Activated CD4-positive, CD25-positive, alpha-beta regulatory T cell (primary cell): ENCODE measurements at regions not wholly inside any gene's neighbourhood (a gene's known extent, or its start where the extent isn't known, plus 50 kb on each side); places are given as distances from the start of the nearest gene placed in this dataset.

Source experiments
- DNase-seq, 4 experiments: peaks; one replicate each; lab custom pipeline; 2025; lab: John Stamatoyannopoulos, UW

DNA sequence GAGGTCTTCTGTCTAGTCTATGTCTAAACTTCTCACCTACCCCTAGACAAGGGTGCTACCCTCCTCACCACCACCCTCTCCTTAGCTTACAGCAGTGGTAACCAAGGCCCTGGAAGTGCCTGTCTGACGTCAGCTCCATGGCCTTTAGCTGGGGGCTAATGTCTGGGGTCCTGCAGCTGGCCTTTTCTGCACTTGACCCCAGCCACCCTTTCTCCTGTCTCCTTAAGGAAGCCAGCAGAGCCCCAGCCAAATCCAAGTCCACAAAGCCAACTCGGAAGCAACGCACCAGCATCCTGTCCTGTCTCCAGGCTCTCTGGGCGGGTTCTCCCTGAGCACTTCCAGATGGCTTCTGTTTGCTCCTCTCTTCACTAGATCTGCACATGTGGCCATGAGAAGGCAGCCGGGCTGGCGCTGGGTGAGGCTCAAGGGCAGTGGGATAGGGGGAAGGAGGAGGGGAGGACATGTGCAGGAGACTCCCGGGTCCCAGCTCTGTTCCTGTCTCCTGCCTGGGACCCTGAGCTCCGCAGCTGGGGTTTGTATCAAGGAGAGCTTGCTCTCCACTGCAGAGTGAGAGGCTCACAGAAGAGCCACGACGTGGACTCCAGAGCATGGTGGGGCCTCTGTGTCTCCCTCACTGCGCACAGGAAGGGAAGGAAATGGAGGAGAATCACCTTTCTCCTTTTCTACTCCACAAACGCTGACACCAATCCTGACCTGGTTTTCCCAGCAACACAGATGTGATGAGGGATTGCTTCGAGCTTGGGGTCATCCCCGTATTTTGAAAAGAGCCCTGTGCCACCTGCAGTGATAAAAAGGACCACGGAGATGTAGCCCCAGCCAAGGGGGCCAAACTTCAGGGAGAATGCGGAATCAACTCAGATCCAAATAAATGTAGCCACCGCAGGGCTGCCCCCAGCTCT lies 204.2 kb downstream of the USP12 start:
- no peak for DNase-seq

DNA sequence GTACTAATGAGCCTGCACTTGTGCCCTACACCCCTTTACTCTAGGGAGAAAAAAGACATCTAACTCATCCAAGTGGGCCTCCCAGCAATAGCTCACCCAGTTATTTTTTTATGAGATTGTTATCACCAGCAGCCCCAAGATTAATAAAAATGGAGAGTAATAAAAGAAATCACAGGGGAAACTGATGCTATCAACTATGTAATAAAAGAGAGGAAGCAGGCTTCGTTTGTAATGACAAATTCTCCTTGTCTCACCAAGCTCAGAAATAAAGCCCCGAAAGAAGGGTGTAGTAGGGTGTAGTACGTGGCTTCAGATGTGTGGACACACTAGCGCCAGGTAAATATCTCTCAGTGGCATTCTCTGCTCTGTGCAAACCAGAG lies 204.9 kb downstream of the USP12 start:
- DNase-seq = no peak

DNA sequence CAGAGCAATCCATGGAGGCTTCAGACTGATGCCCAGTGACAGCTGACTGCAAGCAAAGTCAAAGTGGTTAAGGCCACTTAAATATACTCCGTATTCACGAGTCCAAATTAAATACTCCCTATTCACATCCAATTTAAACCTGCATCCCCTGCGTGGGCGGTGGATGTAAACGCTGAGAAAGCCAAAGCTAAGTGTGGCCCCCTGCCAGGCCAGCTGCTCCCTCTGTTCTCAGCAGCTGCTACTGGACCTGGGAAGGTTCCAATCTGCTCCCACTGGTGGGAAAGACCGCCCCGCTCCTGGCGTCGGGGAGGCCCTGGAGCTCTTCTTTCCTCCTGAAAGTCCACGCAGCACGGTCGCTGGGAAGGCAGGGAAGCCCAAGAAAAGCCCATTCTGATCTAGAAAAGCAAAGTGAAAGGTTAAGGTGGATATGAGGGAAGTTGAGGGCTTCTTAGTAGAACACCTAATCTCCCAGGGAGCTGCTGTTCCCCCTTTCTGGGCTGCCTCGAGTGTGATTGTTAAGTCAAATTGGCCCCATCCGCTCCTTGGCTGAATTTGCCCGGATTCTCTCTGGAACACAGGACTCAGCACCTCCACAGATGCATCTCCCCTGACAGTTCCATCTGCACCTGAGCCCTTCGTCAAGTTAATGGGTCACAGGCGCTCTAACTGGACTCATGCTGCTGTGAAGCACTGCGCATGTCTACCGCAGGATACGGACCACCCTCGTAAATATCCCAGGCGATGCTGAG lies 205.5 kb downstream of the USP12 start:
- no peak for DNase-seq

DNA sequence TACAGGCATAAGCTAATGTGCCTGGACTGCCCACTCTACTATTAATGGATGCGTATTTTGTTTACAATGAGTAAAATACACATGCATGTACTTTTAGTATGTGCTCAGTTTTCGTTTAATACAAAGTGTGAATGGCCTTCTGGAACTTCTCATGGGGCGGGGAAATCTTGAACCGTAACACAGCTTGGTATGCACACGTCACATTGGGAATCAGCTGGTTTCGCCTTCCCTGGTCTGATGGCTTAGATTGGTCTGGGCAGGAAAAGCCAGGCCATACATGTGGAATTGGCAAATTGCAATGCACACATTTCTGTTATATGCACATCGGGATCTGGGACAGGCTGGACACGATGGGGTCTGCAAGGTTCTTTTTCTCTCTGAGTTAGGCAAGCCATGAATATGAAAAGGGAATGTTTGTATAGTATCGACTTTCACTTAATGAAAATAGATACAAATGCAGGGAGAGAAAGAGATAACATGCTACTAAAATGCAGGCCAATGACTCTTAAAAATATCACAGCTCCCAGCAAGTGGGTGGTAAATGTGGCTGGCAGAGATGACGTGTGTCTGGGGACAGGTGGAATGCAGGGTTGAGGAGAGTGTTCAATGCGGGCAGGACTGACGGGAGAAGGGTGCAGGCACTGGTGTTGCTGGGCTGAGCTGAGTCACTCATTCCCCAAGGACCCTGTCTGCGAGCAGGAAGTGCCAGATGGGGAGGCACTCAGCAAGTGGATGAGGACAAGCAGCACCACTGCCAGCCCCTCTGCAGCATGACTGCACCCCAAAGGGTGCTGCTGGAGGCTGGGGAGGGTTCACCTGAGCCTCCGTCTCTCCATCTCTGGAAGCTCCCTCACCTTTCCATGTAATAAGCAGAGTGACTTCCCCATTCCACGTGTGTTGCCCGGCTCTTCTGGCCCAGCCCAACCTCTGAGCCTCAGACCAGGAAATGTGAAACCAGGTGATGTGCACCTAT lies 204.0 kb upstream of the GPR12 start:
- DNase-seq = no peak

DNA sequence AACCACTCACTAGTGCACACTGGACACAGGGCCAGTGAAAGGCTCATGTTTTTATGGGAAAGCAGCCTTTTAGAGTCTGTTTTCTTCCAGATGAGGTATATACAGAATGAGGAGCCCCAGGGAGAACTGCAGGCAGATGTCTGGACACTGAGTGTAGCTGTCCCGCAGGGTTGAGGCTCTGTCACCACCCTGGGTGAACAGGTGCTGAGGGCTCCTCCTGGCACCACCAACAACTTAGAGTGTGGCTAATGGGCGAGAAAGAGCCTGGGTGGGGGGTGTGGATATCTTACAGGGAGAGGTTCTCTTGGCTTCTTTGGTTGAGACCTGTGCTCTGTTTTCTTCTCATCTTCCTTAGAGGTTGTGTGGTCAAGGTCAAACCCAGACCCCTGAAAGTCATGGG lies 202.1 kb upstream of the GPR12 start:
- no peak for DNase-seq

DNA sequence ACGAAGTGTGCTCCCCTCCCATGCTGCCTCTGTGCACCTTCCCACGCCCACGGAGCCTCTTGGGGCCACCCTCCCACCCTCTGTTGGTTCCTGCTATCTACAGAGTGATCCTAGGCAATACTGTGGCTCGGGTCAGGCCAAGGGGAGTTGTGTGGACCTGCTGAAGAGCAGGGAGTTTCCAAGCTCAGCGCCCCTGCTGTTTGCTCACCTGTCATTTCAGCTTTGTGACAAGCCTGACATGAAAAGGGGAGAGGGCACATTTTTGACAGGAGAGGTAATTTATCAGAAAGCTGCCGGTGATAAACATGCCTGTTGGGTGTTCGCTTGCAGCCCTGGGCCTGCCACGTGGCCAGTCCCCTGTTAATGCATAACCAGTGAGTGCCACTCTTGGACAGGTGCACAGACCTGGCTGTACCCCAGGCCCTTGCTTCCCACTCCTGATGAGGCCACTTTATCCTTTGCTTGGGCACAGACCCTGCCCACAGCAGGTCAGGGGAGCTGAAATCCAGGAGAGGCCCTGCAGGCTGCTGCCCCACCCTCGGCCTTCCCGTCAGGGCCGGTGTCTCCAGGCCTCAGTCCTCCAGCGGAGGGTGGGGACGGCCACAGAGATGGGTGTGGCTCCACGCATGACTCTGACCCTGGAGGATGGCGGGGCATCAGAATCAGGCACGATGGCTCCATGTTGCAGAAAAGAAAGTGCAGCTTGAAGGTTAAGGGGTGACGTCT lies 201.5 kb upstream of the GPR12 start:
- DNase-seq = no peak

DNA sequence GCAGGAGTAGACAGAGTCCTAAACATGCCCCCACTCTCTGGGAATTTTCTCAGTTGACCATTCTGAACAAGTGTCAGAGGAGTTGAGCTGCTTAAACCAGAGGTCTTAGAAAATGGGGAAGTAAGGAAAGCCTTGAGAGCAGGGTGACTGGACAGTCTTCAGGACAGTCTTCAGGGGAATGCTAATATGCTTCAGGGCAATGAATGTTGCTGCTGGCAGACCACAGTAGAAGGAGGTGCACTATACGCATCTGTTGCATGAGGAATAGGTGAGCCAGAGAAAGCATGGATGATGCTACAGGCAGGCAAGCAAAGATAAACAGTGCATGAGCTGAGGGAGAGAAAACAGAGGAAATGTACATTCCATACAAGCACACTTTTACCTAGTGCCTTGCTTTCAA lies 196.6 kb upstream of the GPR12 start:
- DNase-seq = no peak

DNA sequence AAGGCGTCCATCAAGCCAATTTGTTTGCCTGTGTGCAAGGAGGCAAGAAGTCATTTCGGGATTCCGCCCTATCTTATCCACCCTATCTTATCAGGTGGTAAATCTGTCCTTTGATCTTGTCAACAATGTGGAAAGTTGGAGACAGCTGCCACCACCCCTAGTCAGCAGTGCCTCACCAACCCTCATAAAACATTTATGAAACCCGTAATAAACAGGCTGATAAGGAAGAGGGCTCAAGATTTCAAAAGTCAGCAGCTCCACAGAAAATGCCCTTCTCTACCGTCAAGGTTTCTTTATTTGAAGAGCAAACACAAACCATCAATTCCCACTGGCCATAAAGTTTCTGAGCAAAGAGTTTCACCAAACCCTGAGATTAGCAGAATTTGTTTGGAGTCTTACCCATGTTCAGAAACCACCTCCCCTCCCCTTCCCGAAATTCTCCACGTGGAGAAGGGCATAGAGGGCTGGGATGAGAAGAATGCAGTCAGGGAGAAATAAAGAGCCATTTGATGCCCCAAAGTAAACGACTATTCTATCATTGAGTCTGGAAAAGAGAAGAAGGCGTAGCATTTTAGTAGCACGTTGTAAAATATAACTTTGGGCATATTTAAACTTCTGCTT lies 196.0 kb upstream of the GPR12 start:
- DNase-seq = no peak

DNA sequence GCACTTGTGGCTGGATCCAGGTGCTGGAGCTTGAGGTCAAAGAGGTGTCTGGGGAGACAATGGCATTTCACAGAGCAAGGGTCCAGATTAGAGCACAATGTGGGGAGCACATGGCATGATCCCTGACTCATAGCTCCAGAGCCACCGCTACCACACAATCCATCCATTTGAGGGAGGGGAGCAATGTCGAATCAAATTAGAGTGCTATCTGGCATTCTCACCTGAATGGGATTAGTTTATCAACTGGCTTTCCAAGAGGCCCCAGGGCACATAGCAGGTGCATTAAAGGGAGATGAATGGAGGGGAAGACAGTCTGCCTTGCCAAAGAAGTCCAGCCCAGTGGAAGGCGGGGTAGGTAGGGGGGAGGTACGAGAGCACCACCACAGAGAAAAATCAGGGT lies 194.4 kb upstream of the GPR12 start:
- DNase-seq = no peak

DNA sequence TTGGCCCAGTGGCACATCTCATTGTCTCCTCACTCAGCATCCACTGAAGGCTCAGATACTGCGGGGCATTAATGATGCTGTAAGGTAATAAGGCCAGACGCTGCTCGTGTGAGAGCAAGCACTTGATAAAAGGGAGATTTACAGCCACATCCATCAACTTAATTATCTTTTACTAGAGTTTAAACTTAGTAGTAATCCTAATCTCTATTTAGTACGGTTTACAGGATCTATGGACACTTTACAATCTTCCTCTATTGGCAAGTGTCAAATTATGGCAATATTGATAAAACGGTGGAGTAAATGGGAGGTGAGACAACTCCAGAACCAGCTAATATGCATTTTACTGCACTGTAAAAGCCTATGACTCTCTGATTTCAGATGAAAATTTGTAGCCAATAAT lies 192.7 kb upstream of the GPR12 start:
- DNase-seq = no peak

DNA sequence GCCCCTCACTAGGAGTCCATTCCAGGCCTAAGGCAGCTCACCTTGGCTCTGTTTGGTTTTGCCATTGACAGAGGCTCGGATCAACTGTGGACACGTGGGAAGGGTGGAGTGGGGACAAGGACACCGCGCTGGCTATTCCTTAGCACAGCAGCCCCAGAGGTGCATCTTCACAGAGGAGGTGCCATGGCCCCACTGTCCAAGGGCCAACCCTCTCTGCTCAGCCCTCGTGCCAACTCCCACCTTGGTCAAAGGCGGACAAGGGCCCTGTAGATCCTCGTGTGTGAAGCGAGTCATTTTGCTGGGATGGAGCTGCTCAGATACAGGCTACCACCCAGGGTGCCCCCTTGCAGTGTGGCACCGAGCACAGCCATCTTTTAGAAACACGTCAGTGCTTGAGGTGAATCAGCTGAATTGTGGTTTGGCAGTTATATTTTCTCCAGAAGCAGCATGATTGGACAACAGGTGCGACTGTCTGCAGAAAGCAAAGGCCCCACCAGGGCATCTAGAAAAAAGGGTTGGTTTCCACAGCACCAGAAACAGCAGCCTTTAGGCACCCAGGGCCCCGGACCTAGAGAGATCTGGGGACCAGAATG lies 192.1 kb upstream of the GPR12 start:
- DNase-seq = no peak

DNA sequence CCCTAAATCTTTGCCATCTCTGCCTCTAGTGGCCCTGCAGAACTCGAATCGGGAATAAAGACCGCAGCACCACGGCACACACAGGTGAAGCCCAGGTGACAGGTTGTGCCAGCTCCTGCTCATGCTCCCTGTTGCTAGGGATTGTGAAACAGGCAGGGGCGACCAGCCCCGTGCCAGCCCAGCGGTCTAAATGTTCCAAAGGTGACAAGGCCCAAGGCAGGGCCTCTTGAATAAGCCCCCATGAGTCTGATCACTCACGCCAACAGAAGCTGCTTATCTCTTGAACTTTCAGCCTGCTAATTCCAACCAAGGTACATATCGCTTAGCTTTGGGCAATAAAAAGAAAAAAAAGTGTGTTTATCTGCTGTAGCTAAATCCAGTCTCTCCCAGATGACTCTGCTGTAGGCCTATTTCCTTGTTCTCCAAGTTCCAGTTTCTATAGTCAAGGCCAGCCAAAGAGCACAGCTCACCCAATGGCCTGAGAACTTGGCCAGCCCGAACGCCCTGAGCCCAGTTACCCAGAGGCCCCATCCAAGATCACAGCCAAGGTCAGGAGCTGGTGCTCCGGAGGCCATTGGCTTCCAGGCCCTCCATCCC lies 191.1 kb upstream of the GPR12 start:
- DNase-seq = no peak

DNA sequence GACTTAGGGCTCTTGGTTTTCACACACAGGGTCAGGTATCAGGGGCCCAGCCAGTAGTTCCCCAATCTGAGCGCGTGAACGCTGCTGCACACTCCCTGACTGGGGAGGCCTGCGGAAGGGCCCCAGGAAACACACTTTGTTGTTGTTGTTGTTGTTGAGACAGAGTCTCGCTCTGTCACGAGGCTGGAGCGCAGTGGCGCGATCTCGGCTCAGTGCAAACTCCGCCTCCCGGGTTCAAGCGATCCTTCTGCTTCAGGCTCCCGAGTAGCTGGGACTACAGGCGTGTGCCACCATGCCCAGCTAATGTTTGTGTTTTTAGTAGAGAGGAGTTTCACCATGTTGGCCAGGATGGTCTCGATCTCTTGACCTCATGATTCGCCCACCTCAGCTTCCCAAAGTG lies 190.4 kb upstream of the GPR12 start:
- DNase-seq = no peak

DNA sequence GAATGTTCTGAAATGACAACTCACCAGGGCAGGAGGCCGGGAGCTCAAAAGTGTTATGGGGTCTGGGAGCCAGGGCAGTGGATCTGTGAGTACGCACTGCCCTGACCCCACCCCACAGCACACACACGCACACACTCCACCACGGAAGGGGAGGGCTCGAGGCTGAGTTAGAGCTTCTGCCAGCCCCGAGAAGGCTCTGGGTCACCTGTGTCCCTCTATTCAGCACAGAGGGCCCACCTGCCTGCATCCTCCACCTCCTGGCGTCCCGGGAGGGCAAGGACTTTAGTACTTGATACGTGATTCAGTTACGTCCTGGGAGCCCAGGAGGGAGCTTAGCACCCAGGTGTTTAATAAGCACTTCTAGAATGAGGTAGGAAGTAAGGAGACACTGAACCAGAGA lies 190.0 kb upstream of the GPR12 start:
- no peak for DNase-seq

DNA sequence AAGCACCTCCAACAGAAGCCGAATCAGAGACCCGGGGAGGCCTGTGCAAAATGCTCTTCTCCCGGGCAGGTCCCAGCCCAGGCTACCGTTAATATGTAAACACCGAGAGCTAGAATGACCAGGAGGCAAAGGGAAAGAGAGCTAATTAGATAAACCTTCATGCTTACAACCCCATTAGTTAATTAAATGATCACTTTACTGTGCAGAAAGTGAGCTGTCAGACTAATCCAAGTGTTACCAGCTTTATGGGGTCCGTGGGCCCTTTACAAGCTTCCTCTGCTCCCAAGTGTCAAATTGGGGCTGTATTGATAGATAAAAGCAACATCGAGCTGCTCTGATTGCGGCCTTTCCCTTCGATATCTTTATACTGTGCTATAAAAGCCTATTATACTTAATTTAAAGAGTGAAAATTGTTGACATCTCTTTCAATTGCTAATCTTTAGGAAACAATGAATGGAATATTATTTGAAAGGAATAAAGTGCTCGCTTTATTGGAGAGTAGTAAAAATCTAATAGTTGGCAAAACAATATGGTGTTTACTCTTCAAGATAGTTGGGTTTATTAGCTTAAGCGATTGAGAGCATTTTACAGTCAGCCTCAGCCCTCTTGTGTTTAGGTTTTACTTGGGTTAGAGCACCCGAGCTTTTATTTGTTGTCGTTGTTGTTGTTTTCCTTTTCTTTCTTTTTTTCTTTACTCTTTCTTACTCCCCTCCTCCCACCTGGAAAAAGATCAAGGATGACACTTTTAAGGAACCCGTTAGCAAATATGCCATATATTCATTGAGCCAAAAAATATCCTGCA lies 189.3 kb upstream of the GPR12 start:
- DNase-seq = no peak

DNA sequence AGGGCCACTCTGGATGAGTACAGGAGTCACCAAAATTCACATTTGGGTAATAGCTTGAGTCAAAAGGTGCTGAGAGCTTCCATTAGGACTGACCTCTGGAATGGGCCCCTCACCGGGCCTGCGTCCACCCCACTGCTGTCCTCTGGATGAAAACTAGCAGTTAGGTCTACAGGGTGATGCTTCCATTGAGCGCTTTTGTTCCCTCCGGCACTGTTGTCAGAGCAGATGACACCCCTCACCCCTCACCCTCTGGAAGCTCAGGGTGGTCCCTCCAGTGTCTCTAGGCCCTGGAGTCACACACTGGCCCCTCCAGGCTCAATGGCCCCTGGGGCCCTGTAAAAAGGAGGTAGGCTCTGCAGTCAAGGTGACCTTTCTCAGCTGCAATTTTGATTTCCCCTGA lies 187.8 kb upstream of the GPR12 start:
- no peak for DNase-seq

DNA sequence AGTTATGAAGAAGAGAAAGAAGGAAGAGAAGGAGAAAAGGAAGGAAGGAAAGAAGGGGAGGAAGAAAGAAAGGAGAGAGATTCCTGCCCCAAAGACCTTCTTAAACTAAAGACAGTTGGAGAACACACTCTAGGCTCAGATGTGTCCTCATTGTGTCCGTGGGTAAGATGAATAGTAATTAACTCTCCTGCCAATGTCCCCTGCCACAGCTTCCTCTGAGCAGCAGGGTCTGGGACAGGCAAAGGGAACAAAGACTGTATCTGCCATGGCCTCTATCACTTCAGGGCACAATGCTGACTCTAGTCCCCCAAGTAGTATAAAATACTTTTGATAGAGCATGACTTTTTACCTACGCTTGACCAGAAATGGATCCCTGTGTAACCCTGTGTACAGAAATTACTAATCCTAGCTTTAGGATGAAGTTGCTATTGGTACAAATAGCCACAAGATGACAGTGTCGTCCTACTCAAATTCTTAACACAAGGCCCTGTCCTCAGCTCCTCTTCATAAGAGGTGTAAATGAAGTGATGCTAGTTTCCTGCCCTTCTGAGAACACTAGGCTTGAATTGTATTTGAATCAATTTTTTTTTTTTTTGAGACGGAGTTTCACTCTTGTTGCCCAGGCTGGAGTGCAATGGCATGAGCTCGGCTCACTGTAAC lies 186.2 kb upstream of the GPR12 start:
- DNase-seq = no peak

DNA sequence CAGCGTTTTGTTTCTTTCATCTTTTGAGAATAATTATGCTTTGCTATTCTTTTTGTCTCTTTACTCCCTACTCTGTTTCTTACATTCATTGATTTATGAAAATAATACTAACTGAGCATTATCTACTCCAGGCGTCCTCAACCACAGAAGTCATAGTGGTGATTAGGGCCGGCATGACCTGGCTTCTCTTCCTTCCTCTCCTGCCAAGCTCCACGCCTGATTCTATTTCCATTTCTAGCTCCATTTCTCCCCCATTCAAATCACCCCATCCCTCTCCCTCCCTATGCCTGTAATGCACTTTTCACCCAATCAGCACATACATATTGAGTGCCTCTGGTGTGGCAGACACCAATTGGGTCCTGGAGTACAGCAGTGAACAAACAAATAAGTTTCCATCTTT lies 183.2 kb upstream of the GPR12 start:
- no peak for DNase-seq

DNA sequence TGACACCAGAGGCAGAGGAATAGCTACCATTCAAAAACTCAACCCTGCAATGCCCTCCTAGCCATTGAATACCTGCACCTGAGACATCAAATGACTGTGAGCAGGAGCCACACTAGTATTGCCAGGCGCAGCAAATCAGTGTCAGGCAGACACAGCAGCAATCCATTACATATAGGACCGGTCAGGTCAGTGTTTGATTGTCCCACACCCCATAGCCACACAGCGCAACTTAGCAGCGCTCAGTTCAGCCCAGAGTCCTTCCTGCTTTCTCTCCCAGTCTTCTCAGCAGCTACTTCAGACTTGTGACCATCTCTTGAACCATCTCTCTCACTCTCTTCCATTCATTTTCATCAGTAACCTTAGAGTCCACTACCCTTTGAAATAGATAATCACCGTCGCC lies 181.6 kb upstream of the GPR12 start:
- DNase-seq = no peak
